ENCODE measurements at regions not wholly inside any gene's neighbourhood (a gene's known extent, or its start where the extent isn't known, plus 50 kb on each side); places are given as distances from the start of the nearest gene placed in this dataset.

DNA sequence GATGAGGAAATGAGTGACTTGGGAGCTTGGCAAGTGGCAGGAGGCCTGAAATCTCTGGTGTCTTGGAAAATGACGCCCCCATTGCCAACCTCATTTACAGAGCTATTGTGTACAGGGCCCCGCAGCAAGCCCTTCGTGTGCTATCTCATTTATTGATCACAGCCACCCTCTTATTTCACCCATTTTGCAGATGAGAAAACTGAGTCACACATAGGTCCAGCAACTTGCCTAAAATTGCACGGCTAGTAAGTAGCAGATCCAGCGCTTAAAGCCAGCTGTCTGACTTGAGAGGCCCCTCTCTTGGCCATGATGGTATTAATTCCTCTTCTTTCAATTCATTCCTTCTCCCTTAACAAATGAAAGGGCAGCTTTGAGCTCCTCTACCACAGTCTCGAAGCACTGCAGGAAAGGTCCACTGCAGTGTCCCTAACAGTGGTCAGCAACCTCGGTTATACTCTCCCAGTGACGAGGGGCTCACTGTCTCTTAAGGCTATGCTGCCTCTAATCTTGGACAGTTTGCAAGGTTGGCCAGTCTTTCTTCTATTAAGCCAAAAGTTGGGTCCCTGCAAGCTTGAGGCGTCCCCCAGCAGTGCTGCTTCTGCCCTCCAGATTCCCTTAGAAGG lies 162.2 kb downstream of the COPRS start:
- Mint-ChIP-seq H3K27me3 (ENCODE audit: low read depth) (no peaks in the 10 kb centered on the region), H3K36me3 (no peaks in the 10 kb centered on the region), H3K9me3 (no peaks in the 10 kb centered on the region), H3K4me3 (no peak overlapping the region), H3K4me1 (peaks cover 4% of the 10 kb centered on the region; the same call in 1 of the 2 replicates), H3K27ac (no peak overlapping the region)
- ATAC-seq (no peak), DNase-seq (ENCODE audit: low spot score) (no peak)
- ChIA-PET POLR2A (interaction anchor here (0.5 kb wide), 1 partner anchor 224 kb away, joined by 3 read pairs; no protein-coding TSS in a partner anchor), CTCF (interaction anchor here (0.6 to 2.2 kb wide), 6 partner anchors 44 to 146 kb away, joined by 3 to 6 read pairs (median 4); no protein-coding TSS in a partner anchor)
- TF ChIP-seq, protein P1, sequence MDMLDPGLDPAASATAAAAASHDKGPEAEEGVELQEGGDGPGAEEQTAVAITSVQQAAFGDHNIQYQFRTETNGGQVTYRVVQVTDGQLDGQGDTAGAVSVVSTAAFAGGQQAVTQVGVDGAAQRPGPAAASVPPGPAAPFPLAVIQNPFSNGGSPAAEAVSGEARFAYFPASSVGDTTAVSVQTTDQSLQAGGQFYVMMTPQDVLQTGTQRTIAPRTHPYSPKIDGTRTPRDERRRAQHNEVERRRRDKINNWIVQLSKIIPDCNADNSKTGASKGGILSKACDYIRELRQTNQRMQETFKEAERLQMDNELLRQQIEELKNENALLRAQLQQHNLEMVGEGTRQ (CRISPR knock-in tag; IDR thresholded peaks at IDR 0.05) = no peak
- no peak for TF ChIP-seq NR3C1 (CRISPR knock-in tag; conservative IDR thresholded peaks at IDR 0.05; ENCODE audit: low read depth)
- no peak for TF ChIP-seq ZNF138 (CRISPR knock-in tag; conservative IDR thresholded peaks at IDR 0.05)
- TF ChIP-seq RELA (CRISPR knock-in tag; IDR thresholded peaks at IDR 0.05; ENCODE audit: borderline replicate concordance) = no peak
- TF ChIP-seq, protein P2, sequence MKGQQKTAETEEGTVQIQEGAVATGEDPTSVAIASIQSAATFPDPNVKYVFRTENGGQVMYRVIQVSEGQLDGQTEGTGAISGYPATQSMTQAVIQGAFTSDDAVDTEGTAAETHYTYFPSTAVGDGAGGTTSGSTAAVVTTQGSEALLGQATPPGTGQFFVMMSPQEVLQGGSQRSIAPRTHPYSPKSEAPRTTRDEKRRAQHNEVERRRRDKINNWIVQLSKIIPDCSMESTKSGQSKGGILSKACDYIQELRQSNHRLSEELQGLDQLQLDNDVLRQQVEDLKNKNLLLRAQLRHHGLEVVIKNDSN (CRISPR knock-in tag; IDR thresholded peaks at IDR 0.05) = no peak
- TF ChIP-seq CTCF (IDR thresholded peaks at IDR 0.05) = no peak
- no peak for TF ChIP-seq MAX (CRISPR knock-in tag; IDR thresholded peaks at IDR 0.05)
- TF ChIP-seq ELF4 (CRISPR knock-in tag; IDR thresholded peaks at IDR 0.05; ENCODE audit: low read depth) = no peak
- no peak for TF ChIP-seq ZNF263 (CRISPR knock-in tag; IDR thresholded peaks at IDR 0.05; ENCODE audit: low read depth)
- TF ChIP-seq HMGA2 (CRISPR knock-in tag; IDR thresholded peaks at IDR 0.05) = no peak
- TF ChIP-seq RORB (CRISPR knock-in tag; IDR thresholded peaks at IDR 0.05) = no peak
- no peak for TF ChIP-seq ESRRA (CRISPR knock-in tag; IDR thresholded peaks at IDR 0.05; ENCODE audit: borderline replicate concordance)
- TF ChIP-seq, protein P3, sequence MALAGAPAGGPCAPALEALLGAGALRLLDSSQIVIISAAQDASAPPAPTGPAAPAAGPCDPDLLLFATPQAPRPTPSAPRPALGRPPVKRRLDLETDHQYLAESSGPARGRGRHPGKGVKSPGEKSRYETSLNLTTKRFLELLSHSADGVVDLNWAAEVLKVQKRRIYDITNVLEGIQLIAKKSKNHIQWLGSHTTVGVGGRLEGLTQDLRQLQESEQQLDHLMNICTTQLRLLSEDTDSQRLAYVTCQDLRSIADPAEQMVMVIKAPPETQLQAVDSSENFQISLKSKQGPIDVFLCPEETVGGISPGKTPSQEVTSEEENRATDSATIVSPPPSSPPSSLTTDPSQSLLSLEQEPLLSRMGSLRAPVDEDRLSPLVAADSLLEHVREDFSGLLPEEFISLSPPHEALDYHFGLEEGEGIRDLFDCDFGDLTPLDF (CRISPR knock-in tag; IDR thresholded peaks at IDR 0.05) = no peak
- TF ChIP-seq GTF2I (CRISPR knock-in tag; conservative IDR thresholded peaks at IDR 0.05) = no peak
- no peak for TF ChIP-seq JUN (CRISPR knock-in tag; IDR thresholded peaks at IDR 0.05)
- TF ChIP-seq, protein P4, sequence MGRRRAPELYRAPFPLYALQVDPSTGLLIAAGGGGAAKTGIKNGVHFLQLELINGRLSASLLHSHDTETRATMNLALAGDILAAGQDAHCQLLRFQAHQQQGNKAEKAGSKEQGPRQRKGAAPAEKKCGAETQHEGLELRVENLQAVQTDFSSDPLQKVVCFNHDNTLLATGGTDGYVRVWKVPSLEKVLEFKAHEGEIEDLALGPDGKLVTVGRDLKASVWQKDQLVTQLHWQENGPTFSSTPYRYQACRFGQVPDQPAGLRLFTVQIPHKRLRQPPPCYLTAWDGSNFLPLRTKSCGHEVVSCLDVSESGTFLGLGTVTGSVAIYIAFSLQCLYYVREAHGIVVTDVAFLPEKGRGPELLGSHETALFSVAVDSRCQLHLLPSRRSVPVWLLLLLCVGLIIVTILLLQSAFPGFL (CRISPR knock-in tag; IDR thresholded peaks at IDR 0.05; ENCODE audit: borderline replicate concordance) = no peak

- ChIA-PET CTCF (interaction anchor here (0.6 to 2.2 kb wide), 6 partner anchors 44 to 146 kb away, joined by 3 to 6 read pairs (median 4); no protein-coding TSS in a partner anchor), POLR2A (interaction anchor here (0.6 kb wide), 1 partner anchor 11 kb away, joined by 7 read pairs; no protein-coding TSS in a partner anchor)
- Mint-ChIP-seq H3K27ac (no peak overlapping the region), H3K4me1 (peaks cover 4% of the 10 kb centered on the region; the same call in 1 of the 2 replicates), H3K36me3 (no peaks in the 10 kb centered on the region), H3K4me3 (no peak overlapping the region), H3K9me3 (no peaks in the 10 kb centered on the region), H3K27me3 (ENCODE audit: low read depth) (no peaks in the 10 kb centered on the region)
- ATAC-seq = peak; percentile 82
- DNase-seq (ENCODE audit: low spot score) = peak; percentile 23
- TF ChIP-seq MYBL2 (CRISPR knock-in tag; IDR thresholded peaks at IDR 0.05) (no peak), NR2C2 (CRISPR knock-in tag; IDR thresholded peaks at IDR 0.05) (no peak), CREB1 (CRISPR knock-in tag; IDR thresholded peaks at IDR 0.05) (no peak), E2F4 (CRISPR knock-in tag; IDR thresholded peaks at IDR 0.05; ENCODE audit: borderline replicate concordance, low read depth) (no peak), TCF7 (CRISPR knock-in tag; IDR thresholded peaks at IDR 0.05; ENCODE audit: low read depth) (no peak), SOX15 (CRISPR knock-in tag; IDR thresholded peaks at IDR 0.05) (no peak), RORB (CRISPR knock-in tag; IDR thresholded peaks at IDR 0.05) (no peak)
- TF ChIP-seq, protein P5, sequence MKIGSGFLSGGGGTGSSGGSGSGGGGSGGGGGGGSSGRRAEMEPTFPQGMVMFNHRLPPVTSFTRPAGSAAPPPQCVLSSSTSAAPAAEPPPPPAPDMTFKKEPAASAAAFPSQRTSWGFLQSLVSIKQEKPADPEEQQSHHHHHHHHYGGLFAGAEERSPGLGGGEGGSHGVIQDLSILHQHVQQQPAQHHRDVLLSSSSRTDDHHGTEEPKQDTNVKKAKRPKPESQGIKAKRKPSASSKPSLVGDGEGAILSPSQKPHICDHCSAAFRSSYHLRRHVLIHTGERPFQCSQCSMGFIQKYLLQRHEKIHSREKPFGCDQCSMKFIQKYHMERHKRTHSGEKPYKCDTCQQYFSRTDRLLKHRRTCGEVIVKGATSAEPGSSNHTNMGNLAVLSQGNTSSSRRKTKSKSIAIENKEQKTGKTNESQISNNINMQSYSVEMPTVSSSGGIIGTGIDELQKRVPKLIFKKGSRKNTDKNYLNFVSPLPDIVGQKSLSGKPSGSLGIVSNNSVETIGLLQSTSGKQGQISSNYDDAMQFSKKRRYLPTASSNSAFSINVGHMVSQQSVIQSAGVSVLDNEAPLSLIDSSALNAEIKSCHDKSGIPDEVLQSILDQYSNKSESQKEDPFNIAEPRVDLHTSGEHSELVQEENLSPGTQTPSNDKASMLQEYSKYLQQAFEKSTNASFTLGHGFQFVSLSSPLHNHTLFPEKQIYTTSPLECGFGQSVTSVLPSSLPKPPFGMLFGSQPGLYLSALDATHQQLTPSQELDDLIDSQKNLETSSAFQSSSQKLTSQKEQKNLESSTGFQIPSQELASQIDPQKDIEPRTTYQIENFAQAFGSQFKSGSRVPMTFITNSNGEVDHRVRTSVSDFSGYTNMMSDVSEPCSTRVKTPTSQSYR (CRISPR knock-in tag; IDR thresholded peaks at IDR 0.05) = no peak
- TF ChIP-seq, protein P6, sequence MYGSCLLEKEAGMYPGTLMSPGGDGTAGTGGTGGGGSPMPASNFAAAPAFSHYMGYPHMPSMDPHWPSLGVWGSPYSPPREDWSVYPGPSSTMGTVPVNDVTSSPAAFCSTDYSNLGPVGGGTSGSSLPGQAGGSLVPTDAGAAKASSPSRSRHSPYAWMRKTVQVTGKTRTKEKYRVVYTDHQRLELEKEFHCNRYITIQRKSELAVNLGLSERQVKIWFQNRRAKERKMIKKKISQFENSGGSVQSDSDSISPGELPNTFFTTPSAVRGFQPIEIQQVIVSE (CRISPR knock-in tag; IDR thresholded peaks at IDR 0.05; ENCODE audit: borderline replicate concordance) = no peak
These were observed 162.9 kb downstream of the COPRS start for GRCh38 chr17:31696184-31696602.

All from WTC11 (cell line).